GM12892 (cell line): ENCODE measurements at regions not wholly inside any gene's neighbourhood (a gene's known extent, or its start where the extent isn't known, plus 50 kb on each side); places are given as distances from the start of the nearest gene placed in this dataset.

Experiments
- POLR2A ChIP-seq: IDR thresholded peaks from 2 replicates; pipeline ENCODE4 v1.6.1; 2011; ENCODE audit warnings: low read depth, low read length, control low read depth
- POLR2AphosphoS5 ChIP-seq: IDR thresholded peaks from 2 replicates; pipeline ENCODE4 v1.6.1; 2011; ENCODE audit warnings: low read depth, low read length, control low read depth
- TAF1 ChIP-seq: IDR thresholded peaks from 2 replicates; pipeline ENCODE4 v1.6.1; 2011; ENCODE audit warnings: low read depth, mild to moderate bottlenecking, control low read depth, low read length, borderline replicate concordance

DNA sequence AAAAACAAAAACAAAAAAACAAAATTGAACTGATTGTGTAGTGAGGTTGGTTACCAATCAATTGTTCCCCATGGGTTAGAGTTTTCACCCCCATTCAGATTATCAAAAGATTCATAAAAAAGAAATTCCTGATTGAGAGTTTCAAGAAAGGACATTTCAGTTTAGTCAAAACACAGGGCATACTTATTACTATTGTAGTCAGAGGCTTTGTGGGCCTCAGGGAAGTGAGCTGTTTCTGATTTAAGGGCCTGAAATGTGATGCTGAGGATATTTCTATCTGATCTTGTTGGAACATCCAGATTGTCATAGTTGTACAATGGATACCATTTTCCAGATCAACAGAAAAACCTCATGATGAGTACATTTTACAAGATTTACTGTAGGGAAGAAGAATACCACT is 368.1 kb upstream of the NETO1 start:
- TF ChIP-seq TAF1 (no peak), POLR2AphosphoS5 (no peak), POLR2A (no peak)
